ENCODE measurements at regions not wholly inside any gene's neighbourhood (a gene's known extent, or its start where the extent isn't known, plus 50 kb on each side); places are given as distances from the start of the nearest gene placed in this dataset.

- H3K27me3 ChIP-seq: no peaks in the 10 kb centered on the region
- no peaks in the 10 kb centered on the region for H3K4me1 ChIP-seq
- Mint-ChIP-seq H3K4me1 (no peaks in the 10 kb centered on the region), H3K9me3 (no peaks in the 10 kb centered on the region), H3K4me3 (no peak overlapping the region), H3K36me3 (no peaks in the 10 kb centered on the region), H3K27ac (no peak overlapping the region), H3K27me3 (ENCODE audit: insufficient read depth, low read depth) (no peaks in the 10 kb centered on the region)
- no peak overlapping the region for H2AFZ ChIP-seq (replicated peaks)
- no peaks in the 10 kb centered on the region for H3K36me3 ChIP-seq
- no peak overlapping the region for H3K9ac ChIP-seq
- no peaks in the 10 kb centered on the region for H3K79me2 ChIP-seq (ENCODE audit: low read depth)
- H4K20me1 ChIP-seq (ENCODE audit: low read depth): no peaks in the 10 kb centered on the region
- no peaks in the 10 kb centered on the region for H3F3A ChIP-seq (ENCODE audit: low read depth)
- no peak overlapping the region for H3K4me2 ChIP-seq
- DNase-seq (ENCODE audit: low spot score): no peak
- no peak overlapping the region for H3K4me3 ChIP-seq
- TF ChIP-seq EZH2phosphoT487 (IDR thresholded peaks at IDR 0.05) (no peak), EZH2 (IDR thresholded peaks at IDR 0.05) (no peak)
- TF ChIP-seq, protein P1, sequence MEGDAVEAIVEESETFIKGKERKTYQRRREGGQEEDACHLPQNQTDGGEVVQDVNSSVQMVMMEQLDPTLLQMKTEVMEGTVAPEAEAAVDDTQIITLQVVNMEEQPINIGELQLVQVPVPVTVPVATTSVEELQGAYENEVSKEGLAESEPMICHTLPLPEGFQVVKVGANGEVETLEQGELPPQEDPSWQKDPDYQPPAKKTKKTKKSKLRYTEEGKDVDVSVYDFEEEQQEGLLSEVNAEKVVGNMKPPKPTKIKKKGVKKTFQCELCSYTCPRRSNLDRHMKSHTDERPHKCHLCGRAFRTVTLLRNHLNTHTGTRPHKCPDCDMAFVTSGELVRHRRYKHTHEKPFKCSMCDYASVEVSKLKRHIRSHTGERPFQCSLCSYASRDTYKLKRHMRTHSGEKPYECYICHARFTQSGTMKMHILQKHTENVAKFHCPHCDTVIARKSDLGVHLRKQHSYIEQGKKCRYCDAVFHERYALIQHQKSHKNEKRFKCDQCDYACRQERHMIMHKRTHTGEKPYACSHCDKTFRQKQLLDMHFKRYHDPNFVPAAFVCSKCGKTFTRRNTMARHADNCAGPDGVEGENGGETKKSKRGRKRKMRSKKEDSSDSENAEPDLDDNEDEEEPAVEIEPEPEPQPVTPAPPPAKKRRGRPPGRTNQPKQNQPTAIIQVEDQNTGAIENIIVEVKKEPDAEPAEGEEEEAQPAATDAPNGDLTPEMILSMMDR (IDR thresholded peaks at IDR 0.05): no peak
- H3K9me3 ChIP-seq (ENCODE audit: low read depth): no peaks in the 10 kb centered on the region
- no peak overlapping the region for H3K27ac ChIP-seq
Measured at GRCh38 chr4:35982318-35982717, 262.0 kb downstream of the ARAP2 start.

GRCh38 chr4:35986537-35986936 is 257.8 kb downstream of the ARAP2 start:
- no peaks in the 10 kb centered on the region for H3K4me1 Mint-ChIP-seq
- Histone ChIP-seq H3F3A (ENCODE audit: low read depth) (no peaks in the 10 kb centered on the region), H2AFZ (replicated peaks) (no peak overlapping the region), H3K4me1 (no peaks in the 10 kb centered on the region), H3K79me2 (ENCODE audit: low read depth) (no peaks in the 10 kb centered on the region), H3K9me3 (ENCODE audit: low read depth) (no peaks in the 10 kb centered on the region), H3K4me3 (no peak overlapping the region), H3K4me2 (no peak overlapping the region), H3K27ac (no peak overlapping the region), H4K20me1 (ENCODE audit: low read depth) (no peaks in the 10 kb centered on the region), H3K9ac (no peak overlapping the region), H3K36me3 (no peaks in the 10 kb centered on the region), H3K27me3 (no peaks in the 10 kb centered on the region)
- DNase-seq (ENCODE audit: low spot score): no peak
- no peak overlapping the region for H3K4me3 Mint-ChIP-seq
- H3K27ac Mint-ChIP-seq: no peak overlapping the region
- no peaks in the 10 kb centered on the region for H3K36me3 Mint-ChIP-seq
- no peaks in the 10 kb centered on the region for H3K27me3 Mint-ChIP-seq (ENCODE audit: insufficient read depth, low read depth)
- H3K9me3 Mint-ChIP-seq: peaks cover 9% of the 10 kb centered on the region
- TF ChIP-seq, protein P1 (IDR thresholded peaks at IDR 0.05): no peak
- TF ChIP-seq EZH2 (IDR thresholded peaks at IDR 0.05): no peak
- TF ChIP-seq EZH2phosphoT487 (IDR thresholded peaks at IDR 0.05): no peak

- Histone ChIP-seq H3K4me3 (no peak overlapping the region), H3K27ac (no peak overlapping the region), H3K4me2 (no peak overlapping the region), H3K9me3 (ENCODE audit: low read depth) (no peaks in the 10 kb centered on the region), H3K4me1 (no peaks in the 10 kb centered on the region), H3F3A (ENCODE audit: low read depth) (no peaks in the 10 kb centered on the region), H4K20me1 (ENCODE audit: low read depth) (no peaks in the 10 kb centered on the region), H2AFZ (replicated peaks) (no peak overlapping the region), H3K9ac (no peak overlapping the region), H3K36me3 (no peaks in the 10 kb centered on the region), H3K27me3 (no peaks in the 10 kb centered on the region), H3K79me2 (ENCODE audit: low read depth) (no peaks in the 10 kb centered on the region)
- H3K27ac Mint-ChIP-seq: no peak overlapping the region
- no peak for DNase-seq (ENCODE audit: low spot score)
- H3K36me3 Mint-ChIP-seq: no peaks in the 10 kb centered on the region
- H3K9me3 Mint-ChIP-seq: peaks cover 2% of the 10 kb centered on the region
- no peaks in the 10 kb centered on the region for H3K27me3 Mint-ChIP-seq (ENCODE audit: insufficient read depth, low read depth)
- TF ChIP-seq, protein P1 (IDR thresholded peaks at IDR 0.05): no peak
- no peak for TF ChIP-seq EZH2phosphoT487 (IDR thresholded peaks at IDR 0.05)
- H3K4me3 Mint-ChIP-seq: no peak overlapping the region
- H3K4me1 Mint-ChIP-seq: no peaks in the 10 kb centered on the region
Measured at GRCh38 chr4:35993606-35994005, 250.7 kb downstream of the ARAP2 start.

Measured in neural progenitor cell (in vitro differentiated cells).